ENCODE measurements at regions not wholly inside any gene's neighbourhood (a gene's known extent, or its start where the extent isn't known, plus 50 kb on each side); places are given as distances from the start of the nearest gene placed in this dataset.
"Not testable (repeated sequence)": the region's sequence is repeated elsewhere in the genome, so short reads cannot be mapped to it uniquely, and the experiment has no call there.

GRCh38 chr2:216985658-216986141, 125.8 kb upstream of the TNP1 start:
- no peaks in the 10 kb centered on the region for H3K9me3 ChIP-seq (ENCODE audit: control insufficient read depth, insufficient read depth, low read length)
- no peak overlapping the region for H3K4me3 ChIP-seq (ENCODE audit: low read length)
- no peaks in the 10 kb centered on the region for H3K36me3 ChIP-seq (ENCODE audit: control insufficient read depth, low read length)
- H3F3A ChIP-seq (ENCODE audit: control insufficient read depth, insufficient read depth): no peaks in the 10 kb centered on the region
- no peaks in the 10 kb centered on the region for H3K79me2 ChIP-seq (ENCODE audit: control insufficient read depth, low read length)
- H3K9me2 ChIP-seq (replicated peaks; ENCODE audit: control insufficient read depth, low read length): no peaks in the 10 kb centered on the region
- no peak for TF ChIP-seq CTCF (IDR thresholded peaks at IDR 0.05; ENCODE audit: low read depth, low read length, poor library complexity, severe bottlenecking)
- no peak for TF ChIP-seq EZH2phosphoT487 (IDR thresholded peaks at IDR 0.05; ENCODE audit: borderline replicate concordance, low read length)
- H3K27me3 ChIP-seq (ENCODE audit: control insufficient read depth, low read length): no peaks in the 10 kb centered on the region
- no peaks in the 10 kb centered on the region for H4K20me1 ChIP-seq (ENCODE audit: control insufficient read depth, insufficient read depth, low read depth, low read length)
- H3K4me1 ChIP-seq (ENCODE audit: control insufficient read depth, low read length): no peaks in the 10 kb centered on the region
- H3K4me2 ChIP-seq (ENCODE audit: low read length): no peak overlapping the region
- no peak overlapping the region for H3K27ac ChIP-seq (ENCODE audit: low read depth, low read length)

- Histone ChIP-seq H3K27ac (ENCODE audit: low read depth, low read length) (no peak overlapping the region), H3K4me2 (ENCODE audit: low read length) (no peak overlapping the region), H3K4me1 (ENCODE audit: control insufficient read depth, low read length) (no peaks in the 10 kb centered on the region), H3K27me3 (ENCODE audit: control insufficient read depth, low read length) (no peaks in the 10 kb centered on the region), H3K9me2 (replicated peaks; ENCODE audit: control insufficient read depth, low read length) (no peaks in the 10 kb centered on the region), H4K20me1 (ENCODE audit: control insufficient read depth, insufficient read depth, low read depth, low read length) (no peaks in the 10 kb centered on the region), H3K36me3 (ENCODE audit: control insufficient read depth, low read length) (no peaks in the 10 kb centered on the region), H3K9me3 (ENCODE audit: control insufficient read depth, insufficient read depth, low read length) (no peaks in the 10 kb centered on the region), H3K79me2 (ENCODE audit: control insufficient read depth, low read length) (no peaks in the 10 kb centered on the region), H3F3A (ENCODE audit: control insufficient read depth, insufficient read depth) (no peaks in the 10 kb centered on the region), H3K4me3 (ENCODE audit: low read length) (no peak overlapping the region)
- TF ChIP-seq CTCF (IDR thresholded peaks at IDR 0.05; ENCODE audit: low read depth, low read length, poor library complexity, severe bottlenecking) (no peak), EZH2phosphoT487 (IDR thresholded peaks at IDR 0.05; ENCODE audit: borderline replicate concordance, low read length) (no peak)
These were observed 125.1 kb upstream of the TNP1 start for GRCh38 chr2:216984937-216985336.

GRCh38 chr2:216981951-216982350, 122.1 kb upstream of the TNP1 start:
- H3K36me3 ChIP-seq (ENCODE audit: control insufficient read depth, low read length); H3F3A ChIP-seq (ENCODE audit: control insufficient read depth, insufficient read depth); H3K79me2 ChIP-seq (ENCODE audit: control insufficient read depth, low read length); H3K27me3 ChIP-seq (ENCODE audit: control insufficient read depth, low read length); H3K4me2 ChIP-seq (ENCODE audit: low read length); H4K20me1 ChIP-seq (ENCODE audit: control insufficient read depth, insufficient read depth, low read depth, low read length); H3K27ac ChIP-seq (ENCODE audit: low read depth, low read length); H3K9me3 ChIP-seq (ENCODE audit: control insufficient read depth, insufficient read depth, low read length); H3K4me1 ChIP-seq (ENCODE audit: control insufficient read depth, low read length); H3K9me2 ChIP-seq (replicated peaks; ENCODE audit: control insufficient read depth, low read length); H3K4me3 ChIP-seq (ENCODE audit: low read length): not testable (repeated sequence)

GRCh38 chr2:216980510-216980909, 120.6 kb upstream of the TNP1 start:
- not testable (repeated sequence) for H3K27ac ChIP-seq (ENCODE audit: low read depth, low read length); H3F3A ChIP-seq (ENCODE audit: control insufficient read depth, insufficient read depth); H3K4me2 ChIP-seq (ENCODE audit: low read length); H3K27me3 ChIP-seq (ENCODE audit: control insufficient read depth, low read length); H3K9me2 ChIP-seq (replicated peaks; ENCODE audit: control insufficient read depth, low read length); H3K36me3 ChIP-seq (ENCODE audit: control insufficient read depth, low read length); H3K79me2 ChIP-seq (ENCODE audit: control insufficient read depth, low read length); H3K4me3 ChIP-seq (ENCODE audit: low read length); H3K4me1 ChIP-seq (ENCODE audit: control insufficient read depth, low read length); H4K20me1 ChIP-seq (ENCODE audit: control insufficient read depth, insufficient read depth, low read depth, low read length); H3K9me3 ChIP-seq (ENCODE audit: control insufficient read depth, insufficient read depth, low read length)

All from DOHH2 (cell line).